K562 (cell line): ENCODE measurements at regions not wholly inside any gene's neighbourhood (a gene's known extent, or its start where the extent isn't known, plus 50 kb on each side); places are given as distances from the start of the nearest gene placed in this dataset.

Experiments used
- ATAC-seq: fragments of 200-7000 bp; cut with Tn5 transposase; 3 replicates; pipeline ENCODE4 v1.9.1; 2020; ENCODE audit warnings: moderate library complexity
- BruUV-seq: library from RNA; stranded (reverse); fragments of 400-500 nt; replicated peaks from 2 replicates; lab custom pipeline; 2021; lab: Mats Ljungman, UMichigan
- CTCF ChIA-PET: fragments of 300-600 bp; formaldehyde crosslinking; extraction: SDS; loops from one replicate; lab custom pipeline; 2021; ENCODE audit warnings: low intra/inter-chr PET ratio; lab: Yijun Ruan, JAX
- POLR2A ChIA-PET: fragments of 300-600, 350-650 bp; sonication (Branson Sonifier 250); formaldehyde crosslinking; extraction: SDS; loops from one replicate; lab custom pipeline; 2021; ENCODE audit warnings: antibody characterized with exemption, inconsistent platforms; lab: Yijun Ruan, JAX
- DNase-seq, 4 experiments: peaks; one replicate each; pipeline versions ENCODE4 v3.0.0 to v3.0.0-alpha.2; 2011 to 2018; ENCODE audit warnings: low spot score in 3 of 4, mixed read lengths in 3 of 4; ENCODE audit errors: extremely low read depth in 1 of 4
- FAIRE-seq: peaks from 2 replicates; lab custom pipeline; 2011; peaks lifted over from hg19 to GRCh38; lab: Jason Lieb, UNC
- H2AFZ ChIP-seq: 2 replicates; pipeline ENCODE4 v1.6.0; 2011; ENCODE audit warnings: low read depth, low read length, control low read depth, inconsistent platforms
- H3K27ac ChIP-seq: fragments of 200-600 bp; 3 replicates; pipeline ENCODE4 v1.8.0; 2011; ENCODE audit warnings: low read depth, mild to moderate bottlenecking, control low read depth, inconsistent platforms, low read length, moderate library complexity, mixed read lengths; ENCODE audit errors: extremely low read depth
- H3K27me3 ChIP-seq, 2 experiments: fragments of 300-600 bp in 1 of 2; 2 replicates in 1 of 2; 3 replicates in 1 of 2; pipeline versions ENCODE4 v1.6.0 to v1.8.0; 2011; ENCODE audit warnings: inconsistent platforms in 2 of 2, low read length in 2 of 2, mild to moderate bottlenecking in 1 of 2, mixed read lengths in 1 of 2, moderate library complexity in 1 of 2; ENCODE audit not compliant: control insufficient read depth in 2 of 2, insufficient read depth in 2 of 2
- H3K36me3 ChIP-seq: fragments of 300-600 bp; 3 replicates; pipeline ENCODE4 v1.8.0; 2011; ENCODE audit warnings: mild to moderate bottlenecking, low read length, inconsistent platforms; ENCODE audit not compliant: control insufficient read depth, insufficient read depth
- H3K4me1 ChIP-seq, 2 experiments: fragments of 200-600 bp in 1 of 2; replicated peaks in 1 of 2; 2 replicates in 1 of 2; 3 replicates in 1 of 2; pipeline versions ENCODE4 v1.5.1 to v1.8.0; 2011; ENCODE audit warnings: inconsistent platforms in 2 of 2, low read length in 2 of 2, mild to moderate bottlenecking in 1 of 2, mixed read lengths in 1 of 2, moderate library complexity in 1 of 2; ENCODE audit not compliant: control insufficient read depth in 2 of 2, insufficient read depth in 2 of 2
- H3K4me2 ChIP-seq: 2 replicates; pipeline ENCODE4 v1.6.1; 2011; ENCODE audit warnings: low read length, control low read depth, inconsistent platforms, mixed read lengths; ENCODE audit not compliant: insufficient read depth
- H3K4me3 ChIP-seq: fragments of 200-600 bp; sonication (generic), shearing (Covaris generic); 2 replicates; pipeline ENCODE4 v1.5.1; 2016; ENCODE audit warnings: control low read depth, inconsistent platforms
- H3K79me2 ChIP-seq: fragments of 200-600 bp; 3 replicates; pipeline ENCODE4 v1.8.0; 2011; ENCODE audit warnings: low read length, inconsistent platforms; ENCODE audit not compliant: control insufficient read depth, insufficient read depth
- H3K9ac ChIP-seq, 2 experiments: 2 replicates each; pipeline versions ENCODE4 v1.6.0 to v1.6.1; 2011; ENCODE audit warnings: low read depth in 2 of 2, low read length in 2 of 2, control low read depth in 1 of 2, inconsistent platforms in 1 of 2, mild to moderate bottlenecking in 1 of 2, mixed read lengths in 1 of 2; ENCODE audit not compliant: insufficient read depth in 1 of 2
- H3K9me1 ChIP-seq: one replicate; pipeline ENCODE4 v1.6.0; 2011; ENCODE audit warnings: inconsistent platforms, mild to moderate bottlenecking, low read length, moderate library complexity; ENCODE audit not compliant: control insufficient read depth, insufficient read depth
- H3K9me3 ChIP-seq: replicated peaks from 2 replicates; pipeline ENCODE4 v1.5.1; 2011; ENCODE audit warnings: low read depth, low read length, inconsistent platforms; ENCODE audit not compliant: control insufficient read depth, insufficient read depth
- H4K20me1 ChIP-seq: replicated peaks from 2 replicates; pipeline ENCODE4 v1.6.1; 2011; ENCODE audit warnings: low read length, inconsistent platforms, mixed read lengths; ENCODE audit not compliant: control insufficient read depth, insufficient read depth
- ARNT ChIP-seq, 2 experiments: fragments of 450-650 bp; IDR thresholded peaks; 2 replicates each; pipeline ENCODE4 v1.6.1; 2016; ENCODE audit warnings: mild to moderate bottlenecking in 1 of 2
- FOXP1 ChIP-seq: sonication (generic); formaldehyde crosslinking; IDR thresholded peaks from 2 replicates; pipeline ENCODE4 v1.8.0; 2022; ENCODE audit warnings: mild to moderate bottlenecking, missing genetic modification reagents
- FUS ChIP-seq: fragments of 200-400 bp; formaldehyde crosslinking; optimal IDR thresholded peaks from 2 replicates; pipeline ENCODE3; 2017; ENCODE audit warnings: low read depth, low read length
- HLTF ChIP-seq: fragments of 450-650 bp; IDR thresholded peaks from 2 replicates; pipeline ENCODE4 v1.6.1; 2016
- MCM3 ChIP-seq: fragments of 450-650 bp; IDR thresholded peaks from 2 replicates; pipeline ENCODE4 v1.6.1; 2016
- POLR2AphosphoS2 ChIP-seq: IDR thresholded peaks from 2 replicates; pipeline ENCODE4 v1.6.1; 2012; ENCODE audit warnings: low read length, improper control_type of control experiment
- SOX6 ChIP-seq: fragments of 450-650 bp; IDR thresholded peaks from 2 replicates; pipeline ENCODE4 v1.6.1; 2014; ENCODE audit warnings: mild to moderate bottlenecking
- TAL1 ChIP-seq: fragments of 450-650 bp; IDR thresholded peaks from 2 replicates; pipeline ENCODE4 v1.6.1; 2016; ENCODE audit warnings: mild to moderate bottlenecking
- TOE1 ChIP-seq, 2 experiments: fragments of 450-650 bp in 1 of 2; sonication (generic) in 1 of 2; formaldehyde crosslinking in 1 of 2; IDR thresholded peaks; 2 replicates each; pipeline versions ENCODE4 v1.7.1 to v1.8.0; 2016 to 2022; ENCODE audit warnings: borderline replicate concordance in 2 of 2, mild to moderate bottlenecking in 2 of 2, antibody characterized with exemption in 1 of 2, inconsistent platforms in 1 of 2, low read depth in 1 of 2, missing genetic modification reagents in 1 of 2, moderate library complexity in 1 of 2
- TSC22D4 ChIP-seq: fragments of 450-650 bp; IDR thresholded peaks from 2 replicates; pipeline ENCODE4 v1.6.1; 2016; ENCODE audit warnings: missing genetic modification characterization, missing biosample characterization, control low read depth
- ZKSCAN1 ChIP-seq: fragments of 150-350 bp; IDR thresholded peaks from 2 replicates; pipeline ENCODE4 v1.6.1; 2016; ENCODE audit warnings: low read depth, low read length
- ZNF384 ChIP-seq: IDR thresholded peaks from 2 replicates; pipeline ENCODE4 v1.6.1; 2012; ENCODE audit warnings: low read depth, low read length, improper control_type of control experiment
- WGBS: fragments of 100-300 bp; shearing (Covaris generic); methylation state at CpG from one replicate; pipeline ENCODE4 v1.1.6; 2016; ENCODE audit warnings: low coverage, mixed read lengths; ENCODE audit not compliant: insufficient coverage; ENCODE audit errors: missing lambda C conversion rate; 5-methylcytosine and 5-hydroxymethylcytosine counted together
- in situ Hi-C: fragments of 300-500 bp; cut with MboI; formaldehyde crosslinking; loops from 4 replicates; pipeline ENCODE4 v1.15.0; 2018; ENCODE audit warnings: inconsistent platforms, mixed read lengths
- intact Hi-C: fragments of 100-400 bp; cut with micrococcal nuclease; formaldehyde crosslinking; loops from 2 replicates; pipeline ENCODE4 v1.14.2; 2022
- TF ChIP-seq, protein P1 (sequence below): sonication (generic); formaldehyde crosslinking; IDR thresholded peaks from 2 replicates; pipeline ENCODE4 v1.8.0; 2022; ENCODE audit warnings: missing genetic modification reagents, mild to moderate bottlenecking, borderline replicate concordance
- TF ChIP-seq, protein P2 (sequence below): fragments of 450-650 bp; IDR thresholded peaks from 2 replicates; pipeline ENCODE4 v1.7.1; 2018; ENCODE audit warnings: mild to moderate bottlenecking, low read depth; ENCODE audit not compliant: partially characterized antibody

DNA sequence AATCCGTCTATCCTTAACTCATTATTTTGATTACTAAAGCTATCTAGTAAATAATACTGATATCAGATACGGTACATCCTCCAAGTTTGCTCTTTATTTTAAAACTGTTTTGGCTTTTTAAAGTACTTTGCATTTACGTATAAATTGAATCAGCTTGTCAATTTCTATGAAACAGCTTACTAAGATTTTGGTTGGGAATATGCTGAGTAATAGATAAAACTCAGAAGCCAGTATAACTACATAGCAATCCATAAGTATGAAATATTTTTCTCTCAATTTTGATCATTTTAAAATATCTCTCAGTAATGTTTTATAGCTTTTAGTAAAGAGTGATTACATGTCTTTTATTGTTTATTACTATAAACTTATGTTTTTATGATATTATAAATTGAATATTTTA lies 116.2 kb upstream of the SOX11 start:
- Histone ChIP-seq H3K9ac (no peak overlapping the region), H4K20me1 (no peaks in the 10 kb centered on the region), H3K4me2 (no peak overlapping the region), H3K9me1 (no peaks in the 10 kb centered on the region), H3K4me3 (no peak overlapping the region), H3K79me2 (no peaks in the 10 kb centered on the region), H3K27ac (no peak overlapping the region), H2AFZ (no peak overlapping the region), H3K27me3 (no peaks in the 10 kb centered on the region), H3K4me1 (no peaks in the 10 kb centered on the region), H3K9me3 (no peaks in the 10 kb centered on the region), H3K36me3 (no peaks in the 10 kb centered on the region)
- TF ChIP-seq SOX6 = no peak
- no peak for TF ChIP-seq TAL1
- TF ChIP-seq HLTF = no peak
- no peak for TF ChIP-seq FOXP1
- TF ChIP-seq POLR2AphosphoS2 = no peak
- TF ChIP-seq, protein P1, sequence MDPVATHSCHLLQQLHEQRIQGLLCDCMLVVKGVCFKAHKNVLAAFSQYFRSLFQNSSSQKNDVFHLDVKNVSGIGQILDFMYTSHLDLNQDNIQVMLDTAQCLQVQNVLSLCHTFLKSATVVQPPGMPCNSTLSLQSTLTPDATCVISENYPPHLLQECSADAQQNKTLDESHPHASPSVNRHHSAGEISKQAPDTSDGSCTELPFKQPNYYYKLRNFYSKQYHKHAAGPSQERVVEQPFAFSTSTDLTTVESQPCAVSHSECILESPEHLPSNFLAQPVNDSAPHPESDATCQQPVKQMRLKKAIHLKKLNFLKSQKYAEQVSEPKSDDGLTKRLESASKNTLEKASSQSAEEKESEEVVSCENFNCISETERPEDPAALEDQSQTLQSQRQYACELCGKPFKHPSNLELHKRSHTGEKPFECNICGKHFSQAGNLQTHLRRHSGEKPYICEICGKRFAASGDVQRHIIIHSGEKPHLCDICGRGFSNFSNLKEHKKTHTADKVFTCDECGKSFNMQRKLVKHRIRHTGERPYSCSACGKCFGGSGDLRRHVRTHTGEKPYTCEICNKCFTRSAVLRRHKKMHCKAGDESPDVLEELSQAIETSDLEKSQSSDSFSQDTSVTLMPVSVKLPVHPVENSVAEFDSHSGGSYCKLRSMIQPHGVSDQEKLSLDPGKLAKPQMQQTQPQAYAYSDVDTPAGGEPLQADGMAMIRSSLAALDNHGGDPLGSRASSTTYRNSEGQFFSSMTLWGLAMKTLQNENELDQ (CRISPR knock-in tag) = no peak
- TF ChIP-seq MCM3 = no peak
- TF ChIP-seq, protein P2, sequence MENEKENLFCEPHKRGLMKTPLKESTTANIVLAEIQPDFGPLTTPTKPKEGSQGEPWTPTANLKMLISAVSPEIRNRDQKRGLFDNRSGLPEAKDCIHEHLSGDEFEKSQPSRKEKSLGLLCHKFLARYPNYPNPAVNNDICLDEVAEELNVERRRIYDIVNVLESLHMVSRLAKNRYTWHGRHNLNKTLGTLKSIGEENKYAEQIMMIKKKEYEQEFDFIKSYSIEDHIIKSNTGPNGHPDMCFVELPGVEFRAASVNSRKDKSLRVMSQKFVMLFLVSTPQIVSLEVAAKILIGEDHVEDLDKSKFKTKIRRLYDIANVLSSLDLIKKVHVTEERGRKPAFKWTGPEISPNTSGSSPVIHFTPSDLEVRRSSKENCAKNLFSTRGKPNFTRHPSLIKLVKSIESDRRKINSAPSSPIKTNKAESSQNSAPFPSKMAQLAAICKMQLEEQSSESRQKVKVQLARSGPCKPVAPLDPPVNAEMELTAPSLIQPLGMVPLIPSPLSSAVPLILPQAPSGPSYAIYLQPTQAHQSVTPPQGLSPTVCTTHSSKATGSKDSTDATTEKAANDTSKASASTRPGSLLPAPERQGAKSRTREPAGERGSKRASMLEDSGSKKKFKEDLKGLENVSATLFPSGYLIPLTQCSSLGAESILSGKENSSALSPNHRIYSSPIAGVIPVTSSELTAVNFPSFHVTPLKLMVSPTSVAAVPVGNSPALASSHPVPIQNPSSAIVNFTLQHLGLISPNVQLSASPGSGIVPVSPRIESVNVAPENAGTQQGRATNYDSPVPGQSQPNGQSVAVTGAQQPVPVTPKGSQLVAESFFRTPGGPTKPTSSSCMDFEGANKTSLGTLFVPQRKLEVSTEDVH = no peak
- TF ChIP-seq FUS = no peak
- no peak for TF ChIP-seq ZKSCAN1
- TF ChIP-seq ZNF384 = no peak
- no peak for TF ChIP-seq TSC22D4 (tag)
- TF ChIP-seq TOE1 (IDR thresholded peaks at IDR 0.05; ENCODE audit: borderline replicate concordance) = no peak
- no peak for TF ChIP-seq TOE1 (CRISPR knock-in tag; IDR thresholded peaks at IDR 0.05; ENCODE audit: borderline replicate concordance, low read depth)
- TF ChIP-seq ARNT (IDR thresholded peaks at IDR 0.05) = no peak
- in situ Hi-C loops = no loop called here
- ChIA-PET CTCF (no interaction called here), POLR2A (no interaction called here)
- 0% methylated on average over 3 of the region's 3 CpGs for WGBS
- DNase-seq (no peak), ATAC-seq (no peak), FAIRE-seq (no peak)
- intact Hi-C loops = no loop called here
- no TSS peak for BruUV-seq
